ENCODE measurements at regions not wholly inside any gene's neighbourhood (a gene's known extent, or its start where the extent isn't known, plus 50 kb on each side); places are given as distances from the start of the nearest gene placed in this dataset.

DNA sequence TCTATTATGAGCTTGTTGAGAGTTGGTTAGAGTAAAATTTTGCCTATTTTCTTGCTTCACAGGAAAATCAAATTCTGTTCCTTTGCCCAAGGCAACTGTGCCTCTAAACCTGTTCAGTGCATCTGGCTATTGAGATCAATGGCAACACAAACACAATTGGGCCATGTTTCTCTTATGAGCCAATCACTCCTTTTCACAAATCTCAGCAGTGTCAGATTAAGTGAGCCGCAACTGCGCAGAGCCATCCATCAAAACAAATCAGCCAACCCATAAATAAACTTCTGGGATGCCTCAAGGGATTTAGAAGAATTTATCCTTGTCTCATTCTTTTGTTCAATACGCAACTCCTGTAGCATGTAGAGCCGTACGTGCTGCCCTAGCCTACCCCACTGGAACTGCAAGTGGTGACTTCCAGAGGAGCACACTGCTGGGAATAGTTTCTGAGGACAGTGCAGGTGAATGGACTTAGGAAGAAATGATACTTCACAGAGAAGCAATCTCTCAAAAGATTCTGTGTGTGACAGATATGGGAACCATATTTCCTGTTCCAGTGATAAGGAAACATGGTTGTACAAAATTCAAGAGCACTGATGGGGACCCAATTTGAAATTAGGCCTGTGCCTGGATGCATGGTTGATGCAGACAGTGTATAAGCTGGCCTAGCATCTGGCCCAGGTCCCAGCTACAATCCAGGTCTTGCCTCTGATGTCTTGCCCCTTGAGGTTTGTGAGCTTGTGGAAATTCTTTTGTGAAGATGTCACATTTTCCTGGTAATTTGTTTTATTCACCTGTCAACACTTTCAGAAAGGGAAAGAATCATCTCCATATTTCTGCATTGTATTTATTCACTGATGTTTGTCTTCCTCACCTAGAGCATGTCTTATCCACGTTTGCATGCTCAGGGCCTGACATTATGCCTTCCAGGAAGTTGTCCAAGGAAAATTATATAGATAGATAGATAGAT is 166.2 kb downstream of the URB2 start:
- TF ChIP-seq, protein P1, sequence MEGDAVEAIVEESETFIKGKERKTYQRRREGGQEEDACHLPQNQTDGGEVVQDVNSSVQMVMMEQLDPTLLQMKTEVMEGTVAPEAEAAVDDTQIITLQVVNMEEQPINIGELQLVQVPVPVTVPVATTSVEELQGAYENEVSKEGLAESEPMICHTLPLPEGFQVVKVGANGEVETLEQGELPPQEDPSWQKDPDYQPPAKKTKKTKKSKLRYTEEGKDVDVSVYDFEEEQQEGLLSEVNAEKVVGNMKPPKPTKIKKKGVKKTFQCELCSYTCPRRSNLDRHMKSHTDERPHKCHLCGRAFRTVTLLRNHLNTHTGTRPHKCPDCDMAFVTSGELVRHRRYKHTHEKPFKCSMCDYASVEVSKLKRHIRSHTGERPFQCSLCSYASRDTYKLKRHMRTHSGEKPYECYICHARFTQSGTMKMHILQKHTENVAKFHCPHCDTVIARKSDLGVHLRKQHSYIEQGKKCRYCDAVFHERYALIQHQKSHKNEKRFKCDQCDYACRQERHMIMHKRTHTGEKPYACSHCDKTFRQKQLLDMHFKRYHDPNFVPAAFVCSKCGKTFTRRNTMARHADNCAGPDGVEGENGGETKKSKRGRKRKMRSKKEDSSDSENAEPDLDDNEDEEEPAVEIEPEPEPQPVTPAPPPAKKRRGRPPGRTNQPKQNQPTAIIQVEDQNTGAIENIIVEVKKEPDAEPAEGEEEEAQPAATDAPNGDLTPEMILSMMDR (conservative IDR thresholded peaks at IDR 0.05), result no peak
- H3K4me3 Mint-ChIP-seq, result peak overlapping the region; percentile 53
- H3K4me1 Mint-ChIP-seq (ENCODE audit: unreplicated experiment), result peaks cover 6% of the 10 kb centered on the region
- DNase-seq (ENCODE audit: extremely low spot score, unreplicated experiment), result no peak
- H3K27ac Mint-ChIP-seq, result peak overlapping the region; percentile 79
- H3K36me3 Mint-ChIP-seq, result peaks cover 3% of the 10 kb centered on the region
- peaks cover 14% of the 10 kb centered on the region for H3K9me3 Mint-ChIP-seq
- peaks cover 28% of the 10 kb centered on the region for H3K27me3 Mint-ChIP-seq

DNA sequence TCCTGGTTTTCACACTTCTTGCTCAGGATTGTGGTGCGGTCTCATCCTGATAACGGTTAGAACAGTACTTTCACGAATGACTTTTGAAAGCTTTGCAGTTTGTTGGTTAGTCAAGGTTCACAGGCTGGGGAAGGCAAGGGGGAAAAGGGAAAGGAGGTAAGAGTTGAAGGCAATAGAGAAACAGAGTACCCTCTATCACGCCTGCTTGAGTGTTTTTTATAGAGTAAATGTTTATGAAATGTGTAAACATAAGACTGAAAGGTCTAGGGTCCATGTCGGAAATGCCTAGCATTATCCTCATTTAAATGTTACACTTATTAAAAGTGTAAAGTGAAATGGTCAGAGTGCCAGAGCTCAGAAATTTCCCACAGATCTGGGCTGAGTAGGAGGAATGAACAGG is 167.4 kb downstream of the URB2 start:
- Mint-ChIP-seq H3K9me3 (peaks cover 9% of the 10 kb centered on the region), H3K4me3 (no peak overlapping the region), H3K36me3 (peaks cover 3% of the 10 kb centered on the region), H3K27me3 (peaks cover 24% of the 10 kb centered on the region), H3K27ac (no peak overlapping the region), H3K4me1 (ENCODE audit: unreplicated experiment) (peaks cover 6% of the 10 kb centered on the region)
- DNase-seq (ENCODE audit: extremely low spot score, unreplicated experiment), result no peak
- TF ChIP-seq, protein P1 (conservative IDR thresholded peaks at IDR 0.05), result no peak

DNA sequence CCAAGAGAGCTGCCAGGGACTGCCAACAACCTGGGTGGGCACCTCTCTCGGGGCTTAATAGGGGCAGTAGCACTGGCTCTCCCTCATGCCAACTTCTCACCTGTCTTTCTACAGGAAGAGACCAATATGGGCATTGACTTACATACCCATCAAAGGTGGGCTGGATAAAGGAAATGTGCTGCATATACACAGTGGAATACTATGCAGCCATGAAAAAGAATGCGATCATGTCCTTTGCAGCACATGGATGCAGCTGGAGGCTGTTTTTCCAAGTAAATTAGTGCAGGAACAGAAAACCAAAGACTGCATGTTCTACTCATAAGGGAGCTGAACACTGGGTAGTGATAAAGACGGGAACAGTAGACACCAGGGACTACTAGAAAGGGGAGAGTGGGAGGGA is 172.5 kb downstream of the URB2 start:
- H3K4me3 Mint-ChIP-seq, result no peak overlapping the region
- no peak for DNase-seq (ENCODE audit: extremely low spot score, unreplicated experiment)
- H3K27ac Mint-ChIP-seq, result no peak overlapping the region
- peaks cover under 1% of the 10 kb centered on the region for H3K9me3 Mint-ChIP-seq
- peaks cover 37% of the 10 kb centered on the region for H3K27me3 Mint-ChIP-seq
- H3K4me1 Mint-ChIP-seq (ENCODE audit: unreplicated experiment), result no peaks in the 10 kb centered on the region
- no peaks in the 10 kb centered on the region for H3K36me3 Mint-ChIP-seq
- TF ChIP-seq, protein P1 (conservative IDR thresholded peaks at IDR 0.05), result no peak

DNA sequence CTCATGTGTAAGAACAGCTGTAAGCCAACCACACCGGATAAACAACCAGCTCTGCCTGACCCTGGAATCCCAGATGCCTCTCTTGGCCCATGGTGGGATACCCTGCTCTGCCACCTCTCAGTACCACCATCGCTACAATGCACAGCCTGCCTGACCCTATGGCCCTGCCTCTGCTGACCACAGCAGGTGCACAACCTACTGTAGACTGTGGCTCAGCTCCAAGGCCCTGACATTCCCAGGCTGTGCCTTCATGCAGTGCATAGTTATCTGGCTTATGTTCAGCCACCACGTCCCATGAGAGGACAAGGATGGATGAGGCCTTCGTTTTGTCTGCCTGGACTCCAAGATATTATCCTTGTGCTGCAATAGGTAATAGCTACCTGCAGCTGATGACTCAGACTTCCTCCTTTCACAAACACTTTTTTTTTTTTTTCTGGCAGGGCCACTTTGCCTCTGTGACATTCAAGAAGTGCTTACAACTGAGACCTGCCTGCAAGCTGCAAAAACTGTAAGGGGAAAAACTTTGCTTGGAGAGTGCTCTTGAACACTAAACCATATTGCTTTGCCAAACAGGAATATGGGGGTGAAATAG is 177.7 kb downstream of the URB2 start:
- no peak overlapping the region for H3K4me3 Mint-ChIP-seq
- no peak for DNase-seq (ENCODE audit: extremely low spot score, unreplicated experiment)
- TF ChIP-seq, protein P1 (conservative IDR thresholded peaks at IDR 0.05), result no peak

DNA sequence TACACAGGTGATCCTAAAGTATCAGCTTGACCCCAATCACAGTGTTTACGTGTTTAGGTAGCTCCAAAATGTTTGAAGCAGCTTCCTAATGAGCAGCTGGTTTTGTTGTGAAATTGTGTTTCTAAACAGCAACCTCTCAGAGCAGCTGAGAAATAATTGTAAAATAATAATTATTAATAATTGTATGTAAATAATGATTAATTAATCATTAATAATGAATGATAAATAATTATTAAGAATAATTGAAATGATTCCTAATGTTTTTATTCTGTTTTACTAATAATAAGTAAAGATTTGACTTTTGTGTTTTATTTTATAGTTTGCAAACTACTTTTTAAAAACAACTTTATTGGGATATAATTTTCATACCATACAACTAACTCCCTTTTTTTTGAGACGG is 182.2 kb downstream of the URB2 start:
- no peak for DNase-seq (ENCODE audit: extremely low spot score, unreplicated experiment)
- H3K4me1 Mint-ChIP-seq (ENCODE audit: unreplicated experiment), result no peaks in the 10 kb centered on the region
- no peaks in the 10 kb centered on the region for H3K36me3 Mint-ChIP-seq
- peaks cover 23% of the 10 kb centered on the region for H3K9me3 Mint-ChIP-seq
- H3K4me3 Mint-ChIP-seq, result no peak overlapping the region
- TF ChIP-seq, protein P1 (conservative IDR thresholded peaks at IDR 0.05), result no peak
- H3K27me3 Mint-ChIP-seq, result peaks cover 11% of the 10 kb centered on the region
- H3K27ac Mint-ChIP-seq, result no peak overlapping the region

More for the DNA sequence above, 177.7 kb downstream of the URB2 start:
- Mint-ChIP-seq H3K27ac (peak overlapping the region; percentile 20), H3K36me3 (no peaks in the 10 kb centered on the region), H3K9me3 (peaks cover 15% of the 10 kb centered on the region), H3K4me1 (ENCODE audit: unreplicated experiment) (no peaks in the 10 kb centered on the region), H3K27me3 (peaks cover 20% of the 10 kb centered on the region)

Measured in type B pancreatic cell (in vitro differentiated cells).